H1 (cell line): ENCODE measurements at regions not wholly inside any gene's neighbourhood (a gene's known extent, or its start where the extent isn't known, plus 50 kb on each side); places are given as distances from the start of the nearest gene placed in this dataset.

Experiments
- CTCF ChIA-PET: fragments of 300-600 bp; sonication (Branson Sonifier 250); formaldehyde crosslinking; loops from one replicate; lab custom pipeline; 2021; ENCODE audit not compliant: partially characterized antibody; lab: Charles Lee
- POLR2A ChIA-PET: fragments of 300-600 bp; sonication (Branson Sonifier 250); formaldehyde crosslinking; loops from one replicate; lab custom pipeline; 2021; ENCODE audit warnings: inconsistent platforms; ENCODE audit not compliant: partially characterized antibody; lab: Charles Lee
- DNase-seq, 2 experiments: peaks; one replicate each; pipeline versions ENCODE4 v3.0.0 to v3.0.0-alpha.2; 2010 to 2022; ENCODE audit warnings: low spot score in 2 of 2, low read depth in 1 of 2, mixed read lengths in 1 of 2
- FAIRE-seq: peaks from 2 replicates; lab custom pipeline; 2011; peaks lifted over from hg19 to GRCh38; lab: Jason Lieb, UNC
- H2AFZ ChIP-seq: 2 replicates; pipeline ENCODE4 v1.8.1; 2012; ENCODE audit warnings: low read length, inconsistent platforms
- H2AK5ac ChIP-seq: 2 replicates; pipeline ENCODE4 v1.6.1; 2013; ENCODE audit warnings: low read depth, low read length
- H2BK120ac ChIP-seq: replicated peaks from 2 replicates; pipeline ENCODE3; 2013; ENCODE audit warnings: low read depth, low read length, inconsistent platforms
- H2BK12ac ChIP-seq: 2 replicates; pipeline ENCODE4 v1.6.1; 2013; ENCODE audit warnings: low read depth, low read length
- H2BK15ac ChIP-seq: 2 replicates; pipeline ENCODE4 v1.6.1; 2013; ENCODE audit warnings: low read length
- H2BK20ac ChIP-seq: 2 replicates; pipeline ENCODE4 v1.6.1; 2013; ENCODE audit warnings: low read length
- H2BK5ac ChIP-seq: 2 replicates; pipeline ENCODE4 v1.6.1; 2013; ENCODE audit warnings: low read depth, low read length
- H3K14ac ChIP-seq: 2 replicates; pipeline ENCODE4 v1.6.1; 2013; ENCODE audit warnings: inconsistent platforms; ENCODE audit not compliant: insufficient read length
- H3K18ac ChIP-seq: 2 replicates; pipeline ENCODE4 v1.6.1; 2013; ENCODE audit warnings: low read length; ENCODE audit errors: extremely low read depth
- H3K23ac ChIP-seq: 2 replicates; pipeline ENCODE4 v1.6.1; 2013; ENCODE audit warnings: inconsistent platforms; ENCODE audit not compliant: insufficient read length
- H3K23me2 ChIP-seq: 2 replicates; pipeline ENCODE4 v1.6.1; 2013; ENCODE audit warnings: low read depth, low read length
- H3K27ac ChIP-seq: 2 replicates; pipeline ENCODE4 v1.6.1; 2011; ENCODE audit warnings: low read depth, low read length, inconsistent platforms
- H3K27me3 ChIP-seq, 4 experiments: replicated peaks in 1 of 4; 1 replicate in 1 of 4; 2 replicates in 3 of 4; pipeline versions ENCODE4 v1.6.1 to v1.8.1; 2011 to 2013; ENCODE audit warnings: low read length in 3 of 4, mild to moderate bottlenecking in 3 of 4, inconsistent platforms in 2 of 4, mixed read lengths in 2 of 4, moderate library complexity in 1 of 4; ENCODE audit not compliant: control insufficient read depth in 3 of 4, insufficient read depth in 3 of 4; ENCODE audit errors: extremely low read depth in 1 of 4
- H3K36me3 ChIP-seq, 4 experiments: 2 replicates each; pipeline versions ENCODE4 v1.6.1 to v1.8.1; 2011 to 2013; ENCODE audit warnings: mild to moderate bottlenecking in 4 of 4, low read length in 3 of 4, moderate library complexity in 2 of 4, control low read depth in 1 of 4, inconsistent platforms in 1 of 4; ENCODE audit not compliant: insufficient read depth in 4 of 4, control insufficient read depth in 2 of 4
- H3K4ac ChIP-seq: replicated peaks from 2 replicates; pipeline ENCODE3; 2013; ENCODE audit warnings: low read length, low read depth, mixed read lengths, inconsistent platforms; ENCODE audit not compliant: insufficient read length
- H3K4me1 ChIP-seq, 4 experiments: replicated peaks in 1 of 4; 1 replicate in 1 of 4; 2 replicates in 3 of 4; pipeline versions ENCODE4 v1.6.1 to v1.8.1; 2011 to 2013; ENCODE audit warnings: low read length in 3 of 4, inconsistent platforms in 2 of 4, mixed read lengths in 1 of 4; ENCODE audit not compliant: insufficient read depth in 4 of 4, control insufficient read depth in 3 of 4
- H3K4me2 ChIP-seq, 2 experiments: 2 replicates each; pipeline versions ENCODE4 v1.6.1 to v1.8.1; 2011 to 2013; ENCODE audit warnings: low read depth in 2 of 2, low read length in 2 of 2, control low read depth in 1 of 2, inconsistent platforms in 1 of 2, mild to moderate bottlenecking in 1 of 2; ENCODE audit not compliant: insufficient read depth in 1 of 2
- H3K4me3 ChIP-seq, 4 experiments: fragments of 200-600, 300-600 bp in 1 of 4; sonication (generic), shearing (Covaris generic), sonication (Bioruptor Twin) in 1 of 4; 2 replicates each; pipeline versions ENCODE4 v1.5.1 to v1.8.1; 2011 to 2016; ENCODE audit warnings: low read length in 4 of 4, low read depth in 3 of 4, control low read depth in 2 of 4, inconsistent platforms in 2 of 4, mild to moderate bottlenecking in 2 of 4, mixed read lengths in 1 of 4, moderate library complexity in 1 of 4; ENCODE audit not compliant: insufficient read depth in 2 of 4; ENCODE audit errors: extremely low read depth in 1 of 4
- H3K56ac ChIP-seq: replicated peaks from 2 replicates; pipeline ENCODE3; 2013; ENCODE audit warnings: low read depth, mild to moderate bottlenecking, mixed read lengths, low read length, inconsistent platforms; ENCODE audit not compliant: insufficient read length
- H3K79me1 ChIP-seq: 2 replicates; pipeline ENCODE4 v1.6.1; 2013; ENCODE audit warnings: low read depth, low read length, control low read depth
- H3K79me2 ChIP-seq, 2 experiments: 2 replicates each; pipeline versions ENCODE4 v1.6.1 to v1.8.1; 2012 to 2013; ENCODE audit warnings: low read length in 2 of 2, mild to moderate bottlenecking in 2 of 2, inconsistent platforms in 1 of 2; ENCODE audit not compliant: insufficient read depth in 2 of 2, control insufficient read depth in 1 of 2
- H3K9ac ChIP-seq, 4 experiments: replicated peaks in 1 of 4; 1 replicate in 1 of 4; 2 replicates in 3 of 4; pipeline versions ENCODE4 v1.6.1 to v1.8.1; 2011 to 2013; ENCODE audit warnings: low read depth in 3 of 4, low read length in 3 of 4, control low read depth in 2 of 4, mild to moderate bottlenecking in 2 of 4, moderate library complexity in 2 of 4, inconsistent platforms in 1 of 4; ENCODE audit errors: extremely low read depth in 1 of 4
- H3K9me3 ChIP-seq, 2 experiments: 2 replicates each; pipeline versions ENCODE4 v1.6.1 to v1.8.1; 2012 to 2013; ENCODE audit warnings: mild to moderate bottlenecking in 2 of 2, moderate library complexity in 2 of 2, control low read depth in 1 of 2, inconsistent platforms in 1 of 2, low read depth in 1 of 2, low read length in 1 of 2, mixed read lengths in 1 of 2; ENCODE audit not compliant: insufficient read depth in 2 of 2
- H4K20me1 ChIP-seq, 2 experiments: replicated peaks in 1 of 2; 2 replicates each; pipeline versions ENCODE3 to v1.8.1; 2011 to 2013; ENCODE audit warnings: inconsistent platforms in 2 of 2, low read length in 2 of 2, mild to moderate bottlenecking in 1 of 2; ENCODE audit not compliant: insufficient read depth in 2 of 2, control insufficient read depth in 1 of 2
- H4K5ac ChIP-seq: 2 replicates; pipeline ENCODE4 v1.6.1; 2013; ENCODE audit warnings: low read length, low read depth, mixed read lengths, inconsistent platforms; ENCODE audit not compliant: insufficient read length
- H4K8ac ChIP-seq: 2 replicates; pipeline ENCODE4 v1.8.0; 2013; ENCODE audit warnings: mild to moderate bottlenecking, moderate library complexity, low read length, inconsistent platforms; ENCODE audit not compliant: insufficient read depth; ENCODE audit errors: extremely low read depth
- H4K91ac ChIP-seq: replicated peaks from 2 replicates; pipeline ENCODE3; 2013; ENCODE audit warnings: low read length, mixed read lengths, inconsistent platforms; ENCODE audit not compliant: insufficient read length
- ASH2L ChIP-seq: fragments of 200-600, 300-600 bp; sonication (generic); IDR thresholded peaks from one replicate; pipeline ENCODE4 v1.7.1; 2017; ENCODE audit warnings: low read length
- KDM1A ChIP-seq: fragments of 200-600, 300-600 bp; sonication (generic); IDR thresholded peaks from 2 replicates; pipeline ENCODE4 v1.7.1; 2016; ENCODE audit warnings: mild to moderate bottlenecking, low read length, borderline replicate concordance
- NRF1 ChIP-seq: IDR thresholded peaks from 2 replicates; pipeline ENCODE4 v1.6.1; 2011; ENCODE audit warnings: mild to moderate bottlenecking, low read depth, low read length, improper control_type of control experiment
- RAD21 ChIP-seq, 2 experiments: IDR thresholded peaks in 1 of 2; conservative IDR thresholded peaks in 1 of 2; 2 replicates each; pipeline ENCODE4 v1.6.1; 2011; ENCODE audit warnings: low read depth in 2 of 2, low read length in 2 of 2, improper control_type of control experiment in 1 of 2, inconsistent platforms in 1 of 2, mild to moderate bottlenecking in 1 of 2, moderate library complexity in 1 of 2
- WGBS, 2 experiments: shearing (Covaris generic) in 1 of 2; methylation state at CpG; one replicate each; pipeline versions ENCODE4 v1.1.6 to v1.1.7; 2013 to 2015; ENCODE audit warnings: low lambda C conversion rate in 2 of 2, mixed read lengths in 2 of 2, inconsistent platforms in 1 of 2, low coverage in 1 of 2, missing lambda C conversion rate in 1 of 2; ENCODE audit not compliant: insufficient replicate concordance in 2 of 2, insufficient coverage in 1 of 2, insufficient read length in 1 of 2; ENCODE audit errors: extremely low coverage in 1 of 2, missing lambda C conversion rate in 1 of 2; 5-methylcytosine and 5-hydroxymethylcytosine counted together

DNA sequence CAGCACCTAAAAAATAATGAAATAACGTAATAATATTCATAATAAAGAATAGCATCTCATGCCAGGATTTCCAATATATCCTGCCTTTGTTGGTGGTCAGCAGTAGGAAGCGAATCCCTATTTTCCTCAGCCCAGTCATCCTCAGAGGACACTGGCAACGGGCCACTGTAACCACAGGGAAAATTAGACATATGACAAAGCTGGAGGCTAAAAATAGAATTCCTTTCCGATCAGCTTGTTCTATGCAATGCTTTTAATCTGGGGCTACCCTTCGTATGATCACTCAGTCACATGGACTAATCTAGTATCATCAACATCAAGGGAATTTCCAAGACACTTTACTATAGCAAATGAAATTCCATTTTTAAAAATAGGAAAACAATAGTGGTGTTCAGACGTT lies 246.9 kb upstream of the KCNJ16 start:
- H3K56ac ChIP-seq, result no peak overlapping the region
- FAIRE-seq (no peak), DNase-seq (no peak)
- H4K91ac ChIP-seq, result no peak overlapping the region
- H3K9me3 ChIP-seq, result no peaks in the 10 kb centered on the region
- no peak overlapping the region for H3K4me3 ChIP-seq
- TF ChIP-seq NRF1 (no peak), RAD21 (IDR thresholded peaks at IDR 0.05 in 1 of 2, conservative IDR thresholded peaks at IDR 0.05 in 1 of 2; ENCODE audit: low read depth in 2 of 2, low read length in 2 of 2) (no peak), ASH2L (no peak), KDM1A (no peak)
- ChIA-PET POLR2A (no interaction called here), CTCF (interaction anchor here (1.1 kb wide), 1 partner anchor 354 kb away, joined by 3 read pairs; no protein-coding TSS in a partner anchor)
- H2BK120ac ChIP-seq, result no peak overlapping the region
- H3K27ac ChIP-seq, result no peak overlapping the region
- H3K23me2 ChIP-seq, result no peaks in the 10 kb centered on the region
- H2BK15ac ChIP-seq, result no peak overlapping the region
- no peak overlapping the region for H2BK12ac ChIP-seq
- no peaks in the 10 kb centered on the region for H4K20me1 ChIP-seq
- no peaks in the 10 kb centered on the region for H3K79me2 ChIP-seq
- no peak overlapping the region for H3K14ac ChIP-seq
- H3K4me2 ChIP-seq, result no peak overlapping the region
- H3K4me1 ChIP-seq, result no peaks in the 10 kb centered on the region
- no peak overlapping the region for H2AFZ ChIP-seq
- H3K79me1 ChIP-seq, result no peaks in the 10 kb centered on the region
- no peak overlapping the region for H4K5ac ChIP-seq
- H3K18ac ChIP-seq, result no peak overlapping the region
- no peaks in the 10 kb centered on the region for H3K36me3 ChIP-seq
- no peaks in the 10 kb centered on the region for H3K27me3 ChIP-seq
- no peak overlapping the region for H3K9ac ChIP-seq
- H3K23ac ChIP-seq, result no peak overlapping the region
- H3K4ac ChIP-seq, result no peak overlapping the region
- no peak overlapping the region for H2BK5ac ChIP-seq
- 79% methylated on average over 6 of the region's 6 CpGs; no CpG with 5 or more reads in 1 of the 2 experiments for WGBS, 2 experiments
- no peak overlapping the region for H2AK5ac ChIP-seq
- no peak overlapping the region for H2BK20ac ChIP-seq
- H4K8ac ChIP-seq, result no peak overlapping the region
